ENCODE measurements at regions not wholly inside any gene's neighbourhood (a gene's known extent, or its start where the extent isn't known, plus 50 kb on each side); places are given as distances from the start of the nearest gene placed in this dataset.
"Not testable (repeated sequence)": the region's sequence is repeated elsewhere in the genome, so short reads cannot be mapped to it uniquely, and the experiment has no call there.

DNA sequence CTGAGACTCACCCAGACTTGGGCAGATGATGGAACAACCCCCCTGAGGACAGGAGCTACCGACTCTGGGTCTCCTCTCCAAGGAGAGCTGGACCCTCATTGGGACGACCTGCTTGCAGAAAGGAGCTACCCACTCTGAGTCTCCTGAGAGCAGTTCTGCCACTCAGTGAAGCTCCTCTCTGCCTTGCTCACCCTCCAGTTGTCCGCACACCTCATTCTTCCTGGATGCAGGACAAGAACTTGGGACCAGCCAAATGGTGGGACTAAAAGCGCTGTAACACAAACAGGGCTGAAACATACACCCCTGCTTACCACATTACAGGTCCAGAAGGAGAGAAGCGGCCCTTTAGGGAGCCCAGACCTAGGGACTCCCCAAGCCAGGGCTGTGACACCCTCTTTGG lies 124.9 kb upstream of the CCDC150 start:
- TF ChIP-seq, protein P1, sequence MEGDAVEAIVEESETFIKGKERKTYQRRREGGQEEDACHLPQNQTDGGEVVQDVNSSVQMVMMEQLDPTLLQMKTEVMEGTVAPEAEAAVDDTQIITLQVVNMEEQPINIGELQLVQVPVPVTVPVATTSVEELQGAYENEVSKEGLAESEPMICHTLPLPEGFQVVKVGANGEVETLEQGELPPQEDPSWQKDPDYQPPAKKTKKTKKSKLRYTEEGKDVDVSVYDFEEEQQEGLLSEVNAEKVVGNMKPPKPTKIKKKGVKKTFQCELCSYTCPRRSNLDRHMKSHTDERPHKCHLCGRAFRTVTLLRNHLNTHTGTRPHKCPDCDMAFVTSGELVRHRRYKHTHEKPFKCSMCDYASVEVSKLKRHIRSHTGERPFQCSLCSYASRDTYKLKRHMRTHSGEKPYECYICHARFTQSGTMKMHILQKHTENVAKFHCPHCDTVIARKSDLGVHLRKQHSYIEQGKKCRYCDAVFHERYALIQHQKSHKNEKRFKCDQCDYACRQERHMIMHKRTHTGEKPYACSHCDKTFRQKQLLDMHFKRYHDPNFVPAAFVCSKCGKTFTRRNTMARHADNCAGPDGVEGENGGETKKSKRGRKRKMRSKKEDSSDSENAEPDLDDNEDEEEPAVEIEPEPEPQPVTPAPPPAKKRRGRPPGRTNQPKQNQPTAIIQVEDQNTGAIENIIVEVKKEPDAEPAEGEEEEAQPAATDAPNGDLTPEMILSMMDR (IDR thresholded peaks at IDR 0.05) = no peak
- H3K9me3 ChIP-seq = no peaks in the 10 kb centered on the region
- no peak overlapping the region for H3K27ac ChIP-seq
- intact Hi-C loops (cut with DNase I; ENCODE audit: low total_unique reads) = no loop called here
- H3K4me3 ChIP-seq = no peak overlapping the region
- DNase-seq = no peak
- H3K36me3 ChIP-seq = no peaks in the 10 kb centered on the region
- no peaks in the 10 kb centered on the region for H3K4me1 ChIP-seq
- no peaks in the 10 kb centered on the region for H3K27me3 ChIP-seq

GRCh38 chr2:196515051-196515450 lies 124.5 kb upstream of the CCDC150 start:
- Histone ChIP-seq H3K4me1 (no peaks in the 10 kb centered on the region), H3K27ac (no peak overlapping the region), H3K9me3 (no peaks in the 10 kb centered on the region), H3K27me3 (no peaks in the 10 kb centered on the region), H3K4me3 (no peak overlapping the region), H3K36me3 (no peaks in the 10 kb centered on the region)
- DNase-seq = no peak
- intact Hi-C loops (cut with DNase I; ENCODE audit: low total_unique reads) = no loop called here
- TF ChIP-seq, protein P1 (IDR thresholded peaks at IDR 0.05) = no peak

GRCh38 chr2:196515608-196516007 lies 123.9 kb upstream of the CCDC150 start:
- no peaks in the 10 kb centered on the region for H3K9me3 ChIP-seq
- intact Hi-C loops (cut with DNase I; ENCODE audit: low total_unique reads) = no loop called here
- no peak overlapping the region for H3K27ac ChIP-seq

GRCh38 chr2:196516564-196516963 lies 123.0 kb upstream of the CCDC150 start:
- H3K27ac ChIP-seq = no peak overlapping the region
- intact Hi-C loops (cut with DNase I; ENCODE audit: low total_unique reads) = no loop called here
- no peak for DNase-seq
- no peaks in the 10 kb centered on the region for H3K27me3 ChIP-seq
- TF ChIP-seq, protein P1 (IDR thresholded peaks at IDR 0.05) = no peak
- no peaks in the 10 kb centered on the region for H3K36me3 ChIP-seq
- H3K4me1 ChIP-seq = no peaks in the 10 kb centered on the region
- no peaks in the 10 kb centered on the region for H3K9me3 ChIP-seq
- H3K4me3 ChIP-seq = no peak overlapping the region

More at GRCh38 chr2:196515608-196516007, 123.9 kb upstream of the CCDC150 start:
- Histone ChIP-seq H3K4me1 (no peaks in the 10 kb centered on the region), H3K27me3 (no peaks in the 10 kb centered on the region), H3K4me3 (no peak overlapping the region), H3K36me3 (no peaks in the 10 kb centered on the region)
- TF ChIP-seq, protein P1 (IDR thresholded peaks at IDR 0.05) = no peak
- no peak for DNase-seq

- intact Hi-C loops (cut with DNase I; ENCODE audit: low total_unique reads) = no loop called here
- Histone ChIP-seq H3K4me1 (no peaks in the 10 kb centered on the region), H3K36me3 (no peaks in the 10 kb centered on the region), H3K27me3 (no peaks in the 10 kb centered on the region), H3K4me3 (no peak overlapping the region), H3K27ac (no peak overlapping the region), H3K9me3 (no peaks in the 10 kb centered on the region)
- no peak for DNase-seq
- TF ChIP-seq, protein P1 (IDR thresholded peaks at IDR 0.05) = no peak
Measured at GRCh38 chr2:196520605-196521004, 118.9 kb upstream of the CCDC150 start.

- intact Hi-C loops (cut with DNase I; ENCODE audit: low total_unique reads); H3K27me3 ChIP-seq; DNase-seq; H3K9me3 ChIP-seq; H3K36me3 ChIP-seq; H3K27ac ChIP-seq; H3K4me1 ChIP-seq; H3K4me3 ChIP-seq: not testable (repeated sequence)
Measured at GRCh38 chr2:196526981-196527725, 112.4 kb upstream of the CCDC150 start.

Data from tibial artery (tissue), 4 donors.